Adrenal gland (tissue), 5 donors: ENCODE measurements at regions not wholly inside any gene's neighbourhood (a gene's known extent, or its start where the extent isn't known, plus 50 kb on each side); places are given as distances from the start of the nearest gene placed in this dataset.

Experiments used
- CTCF ChIP-seq, 6 experiments: fragments of 450-650 bp in 4 of 6; fragments of 200-600 bp in 2 of 6; sonication (generic) in 1 of 6; IDR thresholded peaks; 1 replicate in 5 of 6; 2 replicates in 1 of 6; pipeline versions ENCODE4 v1.5.1 to v1.8.0; 2016 to 2021; ENCODE audit warnings: antibody characterized with exemption in 6 of 6, mild to moderate bottlenecking in 2 of 6, moderate library complexity in 1 of 6
- POLR2A ChIP-seq, 2 donors: fragments of 450-650 bp; IDR thresholded peaks; one replicate each; pipeline ENCODE4 v1.6.1; 2017; ENCODE audit warnings: antibody characterized with exemption in 2 of 2, mild to moderate bottlenecking in 2 of 2, moderate library complexity in 1 of 2
- donor health status: DM: no; HTN: no; CAD: no.

- TF ChIP-seq CTCF (IDR thresholded peaks at IDR 0.05) (no peak), POLR2A (IDR thresholded peaks at IDR 0.05) (no peak)
Observed at GRCh38 chr5:120761986-120762385, 297.9 kb downstream of the PRR16 start.
